BLaER1 (cell line): ENCODE measurements at regions not wholly inside any gene's neighbourhood (a gene's known extent, or its start where the extent isn't known, plus 50 kb on each side); places are given as distances from the start of the nearest gene placed in this dataset.

Source experiments
- H3K27ac ChIP-seq: shearing (Covaris generic); formaldehyde crosslinking; 2 replicates; pipeline ENCODE4 v1.8.1; 2022
- H3K27me3 ChIP-seq: shearing (Covaris generic); formaldehyde crosslinking; 2 replicates; pipeline ENCODE4 v1.8.1; 2022
- H3K36me3 ChIP-seq: shearing (Covaris generic); formaldehyde crosslinking; 2 replicates; pipeline ENCODE4 v1.8.1; 2022
- H3K4me1 ChIP-seq: shearing (Covaris generic); formaldehyde crosslinking; 2 replicates; pipeline ENCODE4 v1.8.1; 2022
- H3K4me2 ChIP-seq: shearing (Covaris generic); formaldehyde crosslinking; 2 replicates; pipeline ENCODE4 v1.8.1; 2022
- H3K4me3 ChIP-seq: shearing (Covaris generic); formaldehyde crosslinking; 2 replicates; pipeline ENCODE4 v1.8.1; 2022
- H3K9ac ChIP-seq: shearing (Covaris generic); formaldehyde crosslinking; 2 replicates; pipeline ENCODE4 v1.8.1; 2022
- H3K9me3 ChIP-seq: shearing (Covaris generic); formaldehyde crosslinking; 2 replicates; pipeline ENCODE4 v1.8.1; 2022
- H4K20me1 ChIP-seq: shearing (Covaris generic); formaldehyde crosslinking; 2 replicates; pipeline ENCODE4 v1.8.1; 2022
- Cebpa-rat ChIP-seq: shearing (Covaris generic); IDR thresholded peaks from 2 replicates; pipeline ENCODE4 v1.8.1; 2022

GRCh38 chr4:18894928-18895327, 873.4 kb upstream of the LCORL start:
- no peak for TF ChIP-seq Cebpa-rat
- no peaks in the 10 kb centered on the region for H3K27me3 ChIP-seq
- no peaks in the 10 kb centered on the region for H3K4me1 ChIP-seq
- H3K27ac ChIP-seq: no peak overlapping the region
- H3K4me3 ChIP-seq: no peak overlapping the region
- no peaks in the 10 kb centered on the region for H3K36me3 ChIP-seq
- H4K20me1 ChIP-seq: no peaks in the 10 kb centered on the region
- H3K4me2 ChIP-seq: no peak overlapping the region
- H3K9me3 ChIP-seq: no peaks in the 10 kb centered on the region
- H3K9ac ChIP-seq: no peak overlapping the region

- no peaks in the 10 kb centered on the region for H3K9me3 ChIP-seq
- H3K27me3 ChIP-seq: no peaks in the 10 kb centered on the region
- no peaks in the 10 kb centered on the region for H4K20me1 ChIP-seq
- H3K4me3 ChIP-seq: no peak overlapping the region
- TF ChIP-seq Cebpa-rat: no peak
- no peak overlapping the region for H3K4me2 ChIP-seq
- H3K36me3 ChIP-seq: no peaks in the 10 kb centered on the region
- H3K27ac ChIP-seq: no peak overlapping the region
- H3K4me1 ChIP-seq: no peaks in the 10 kb centered on the region
- H3K9ac ChIP-seq: no peak overlapping the region
Measured at GRCh38 chr4:18882468-18882867, 860.9 kb upstream of the LCORL start.

GRCh38 chr4:18881556-18881955, 860.0 kb upstream of the LCORL start:
- no peak overlapping the region for H3K27ac ChIP-seq
- no peaks in the 10 kb centered on the region for H3K4me1 ChIP-seq
- no peaks in the 10 kb centered on the region for H3K27me3 ChIP-seq
- no peaks in the 10 kb centered on the region for H3K36me3 ChIP-seq
- H4K20me1 ChIP-seq: no peaks in the 10 kb centered on the region
- no peak for TF ChIP-seq Cebpa-rat
- H3K4me3 ChIP-seq: no peak overlapping the region
- H3K9me3 ChIP-seq: no peaks in the 10 kb centered on the region
- no peak overlapping the region for H3K9ac ChIP-seq
- H3K4me2 ChIP-seq: no peak overlapping the region

GRCh38 chr4:18880871-18881270, 859.3 kb upstream of the LCORL start:
- H3K9ac ChIP-seq: no peak overlapping the region
- H3K4me1 ChIP-seq: no peaks in the 10 kb centered on the region
- no peak for TF ChIP-seq Cebpa-rat
- H3K4me3 ChIP-seq: no peak overlapping the region
- no peaks in the 10 kb centered on the region for H3K36me3 ChIP-seq
- H3K9me3 ChIP-seq: no peaks in the 10 kb centered on the region
- H3K27ac ChIP-seq: no peak overlapping the region
- no peaks in the 10 kb centered on the region for H4K20me1 ChIP-seq
- H3K4me2 ChIP-seq: no peak overlapping the region
- H3K27me3 ChIP-seq: no peaks in the 10 kb centered on the region

- no peaks in the 10 kb centered on the region for H3K4me1 ChIP-seq
- H3K4me2 ChIP-seq: no peak overlapping the region
- no peak for TF ChIP-seq Cebpa-rat
Measured at GRCh38 chr4:18878561-18878960, 857.0 kb upstream of the LCORL start.

GRCh38 chr4:18869166-18869565, 847.6 kb upstream of the LCORL start:
- no peak for TF ChIP-seq Cebpa-rat
- H3K27me3 ChIP-seq: no peaks in the 10 kb centered on the region
- H3K4me2 ChIP-seq: no peak overlapping the region
- no peak overlapping the region for H3K9ac ChIP-seq
- H3K27ac ChIP-seq: no peak overlapping the region
- no peaks in the 10 kb centered on the region for H4K20me1 ChIP-seq
- peaks cover 23% of the 10 kb centered on the region for H3K9me3 ChIP-seq
- no peaks in the 10 kb centered on the region for H3K36me3 ChIP-seq
- H3K4me1 ChIP-seq: no peaks in the 10 kb centered on the region
- no peak overlapping the region for H3K4me3 ChIP-seq

More at GRCh38 chr4:18878561-18878960, 857.0 kb upstream of the LCORL start:
- no peak overlapping the region for H3K4me3 ChIP-seq
- H3K27ac ChIP-seq: no peak overlapping the region
- H3K36me3 ChIP-seq: no peaks in the 10 kb centered on the region
- peaks cover 7% of the 10 kb centered on the region for H3K9me3 ChIP-seq
- H3K9ac ChIP-seq: no peak overlapping the region
- no peaks in the 10 kb centered on the region for H4K20me1 ChIP-seq
- H3K27me3 ChIP-seq: no peaks in the 10 kb centered on the region

GRCh38 chr4:18860836-18861530, 839.4 kb upstream of the LCORL start:
- H3K27ac ChIP-seq: no peak overlapping the region
- H3K9ac ChIP-seq: no peak overlapping the region
- no peak overlapping the region for H3K4me2 ChIP-seq
- TF ChIP-seq Cebpa-rat: no peak
- H3K27me3 ChIP-seq: no peaks in the 10 kb centered on the region
- H3K4me3 ChIP-seq: no peak overlapping the region
- peaks cover 6% of the 10 kb centered on the region; the same call in 1 of the 2 replicates for H3K4me1 ChIP-seq
- H4K20me1 ChIP-seq: no peaks in the 10 kb centered on the region
- H3K36me3 ChIP-seq: no peaks in the 10 kb centered on the region
- no peaks in the 10 kb centered on the region for H3K9me3 ChIP-seq

- Histone ChIP-seq H3K27ac (no peak overlapping the region), H3K27me3 (no peaks in the 10 kb centered on the region), H3K9me3 (no peaks in the 10 kb centered on the region), H3K4me3 (no peak overlapping the region), H3K36me3 (no peaks in the 10 kb centered on the region), H3K4me1 (peaks cover 6% of the 10 kb centered on the region; the same call in 1 of the 2 replicates), H4K20me1 (no peaks in the 10 kb centered on the region), H3K4me2 (no peak overlapping the region), H3K9ac (no peak overlapping the region)
- no peak for TF ChIP-seq Cebpa-rat
Measured at GRCh38 chr4:18859468-18859867, 837.9 kb upstream of the LCORL start.

- Histone ChIP-seq H3K27ac (no peak overlapping the region), H3K4me1 (peaks cover 6% of the 10 kb centered on the region; the same call in 1 of the 2 replicates), H3K4me2 (no peak overlapping the region), H3K9me3 (no peaks in the 10 kb centered on the region), H3K9ac (no peak overlapping the region), H3K27me3 (no peaks in the 10 kb centered on the region), H4K20me1 (no peaks in the 10 kb centered on the region), H3K36me3 (no peaks in the 10 kb centered on the region), H3K4me3 (no peak overlapping the region)
- TF ChIP-seq Cebpa-rat: no peak
Measured at GRCh38 chr4:18858229-18858922, 836.8 kb upstream of the LCORL start.

GRCh38 chr4:18850867-18851266, 829.3 kb upstream of the LCORL start:
- TF ChIP-seq Cebpa-rat: no peak
- H3K9me3 ChIP-seq: no peaks in the 10 kb centered on the region
- H3K9ac ChIP-seq: no peak overlapping the region
- H4K20me1 ChIP-seq: no peaks in the 10 kb centered on the region
- H3K27me3 ChIP-seq: no peaks in the 10 kb centered on the region
- no peaks in the 10 kb centered on the region for H3K4me1 ChIP-seq
- H3K36me3 ChIP-seq: no peaks in the 10 kb centered on the region
- H3K4me2 ChIP-seq: no peak overlapping the region
- no peak overlapping the region for H3K4me3 ChIP-seq
- H3K27ac ChIP-seq: no peak overlapping the region
